GM21390 (cell line): ENCODE measurements at regions not wholly inside any gene's neighbourhood (a gene's known extent, or its start where the extent isn't known, plus 50 kb on each side); places are given as distances from the start of the nearest gene placed in this dataset.

Experiments
- ATAC-seq: cut with Tn5 transposase; IDR thresholded peaks from one replicate; pipeline ENCODE4 v1.9.1; 2021; ENCODE audit not compliant: unreplicated experiment

- ATAC-seq = no peak
Observed at GRCh38 chr1:4512636-4513035, 141.8 kb upstream of the AJAP1 start.

DNA sequence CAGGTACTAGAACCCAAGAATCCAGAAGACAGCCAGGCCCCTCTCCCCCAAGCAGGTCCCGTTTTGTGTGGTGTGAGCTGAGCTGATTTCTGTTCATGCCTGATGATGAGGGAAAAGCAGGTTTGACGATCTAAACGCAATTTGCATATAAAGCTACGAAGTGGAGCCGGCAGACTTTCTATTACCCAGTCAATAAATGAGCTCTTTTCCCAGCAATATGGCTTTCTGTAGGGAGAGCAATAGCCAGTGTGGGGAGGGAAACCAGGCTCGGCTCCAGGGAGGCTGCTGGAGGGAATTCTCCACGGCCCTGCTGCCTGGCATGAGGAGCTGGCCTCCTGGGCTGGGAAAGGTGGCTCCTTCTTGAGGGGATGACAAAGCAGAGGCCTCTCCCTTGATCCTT lies 140.7 kb upstream of the AJAP1 start:
- ATAC-seq = no peak

- ATAC-seq = no peak
Observed at GRCh38 chr1:4515727-4516289, 138.6 kb upstream of the AJAP1 start.

GRCh38 chr1:4516596-4516995 lies 137.8 kb upstream of the AJAP1 start:
- no peak for ATAC-seq

DNA sequence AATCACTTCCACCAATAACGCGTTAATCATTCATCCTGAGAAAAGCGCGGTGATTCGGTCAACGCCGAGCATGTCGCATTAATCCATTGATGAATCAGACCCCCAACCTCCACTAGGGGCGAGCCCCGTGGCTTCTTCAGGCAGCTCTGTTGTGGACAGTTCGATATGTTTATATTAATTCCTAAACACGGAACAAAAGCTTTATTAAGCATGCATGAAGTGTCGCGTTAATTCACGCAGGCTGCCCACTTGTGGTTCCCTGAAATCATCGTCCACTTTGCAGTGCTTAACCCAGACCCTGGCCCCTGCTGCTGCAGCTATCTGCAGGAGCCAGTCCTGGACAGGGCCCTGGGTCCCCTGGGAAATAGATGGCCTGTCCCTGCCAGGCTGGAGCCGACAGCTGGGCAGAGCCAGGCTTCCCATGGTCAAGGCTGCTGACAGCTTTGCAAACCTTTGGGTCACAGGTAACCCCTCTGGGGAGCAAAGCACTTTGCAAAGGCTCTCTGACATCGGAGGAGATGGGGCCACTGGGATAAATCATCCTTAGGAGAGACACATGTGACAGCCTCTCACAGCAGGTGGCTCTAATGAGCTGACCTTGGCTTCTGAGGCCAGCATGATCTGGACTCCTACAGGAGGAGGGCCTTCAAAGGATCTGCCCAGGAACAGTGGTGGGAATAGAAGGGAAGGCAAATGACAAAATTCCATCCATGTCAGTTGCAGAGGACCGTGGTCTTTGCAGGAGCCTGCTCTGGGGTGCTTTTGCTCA lies 137.0 kb upstream of the AJAP1 start:
- no peak for ATAC-seq

- no peak for ATAC-seq
Observed at GRCh38 chr1:4518621-4519020, 135.8 kb upstream of the AJAP1 start.

DNA sequence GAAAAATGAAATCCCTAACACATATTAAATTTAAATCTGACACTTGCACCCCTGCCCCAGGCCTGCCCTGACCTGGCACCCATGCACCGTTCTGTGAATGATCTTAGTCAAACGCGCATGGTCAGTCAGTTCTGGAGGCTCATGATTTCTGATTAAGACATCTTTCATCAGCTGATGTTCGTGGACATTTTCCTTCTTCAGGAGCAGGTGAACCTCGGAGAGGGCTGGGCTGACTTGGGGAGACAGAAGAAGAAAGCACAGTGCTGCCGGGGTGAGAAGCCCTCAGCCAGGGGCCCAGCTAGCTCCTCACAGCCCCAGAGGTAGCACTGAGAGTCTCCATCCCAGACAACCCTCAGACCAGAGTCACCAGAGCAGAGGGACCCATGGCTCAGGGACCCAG lies 134.5 kb upstream of the AJAP1 start:
- ATAC-seq = no peak

GRCh38 chr1:4523551-4523950 lies 130.9 kb upstream of the AJAP1 start:
- no peak for ATAC-seq

- no peak for ATAC-seq
Observed at GRCh38 chr1:4526747-4527146, 127.7 kb upstream of the AJAP1 start.

- ATAC-seq = no peak
Observed at GRCh38 chr1:4527819-4528218, 126.6 kb upstream of the AJAP1 start.

DNA sequence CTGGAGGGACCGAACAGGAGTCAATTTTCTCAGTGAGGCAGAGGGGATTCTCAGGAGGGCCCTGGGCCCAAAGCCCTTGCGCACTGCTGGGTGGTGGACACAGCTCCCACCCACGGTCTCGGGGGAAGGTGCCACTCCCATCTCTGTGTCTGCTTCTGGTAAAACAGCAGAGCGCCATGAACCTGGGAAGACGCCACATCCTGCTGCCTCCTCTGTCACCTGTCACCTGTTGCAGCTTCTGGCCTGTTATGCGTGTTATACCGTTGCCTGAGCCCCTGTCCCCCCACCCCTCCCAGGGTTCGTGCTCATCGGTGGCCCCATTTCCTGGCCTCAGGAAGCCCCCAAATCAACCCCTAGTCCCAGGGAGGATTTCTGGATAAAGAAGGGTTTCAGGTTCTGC lies 125.8 kb upstream of the AJAP1 start:
- ATAC-seq = no peak

- no peak for ATAC-seq
Observed at GRCh38 chr1:4529446-4530165, 124.8 kb upstream of the AJAP1 start.

- ATAC-seq = no peak
Observed at GRCh38 chr1:4530166-4530785, 124.1 kb upstream of the AJAP1 start.

- no peak for ATAC-seq
Observed at GRCh38 chr1:4531842-4532241, 122.6 kb upstream of the AJAP1 start.

- no peak for ATAC-seq
Observed at GRCh38 chr1:4532656-4533055, 121.8 kb upstream of the AJAP1 start.

GRCh38 chr1:4546911-4547310 lies 107.5 kb upstream of the AJAP1 start:
- ATAC-seq = no peak

- ATAC-seq = no peak
Observed at GRCh38 chr1:4549930-4550329, 104.5 kb upstream of the AJAP1 start.

GRCh38 chr1:4550941-4551340 lies 103.5 kb upstream of the AJAP1 start:
- ATAC-seq = no peak

- no peak for ATAC-seq
Observed at GRCh38 chr1:4551706-4552105, 102.7 kb upstream of the AJAP1 start.

DNA sequence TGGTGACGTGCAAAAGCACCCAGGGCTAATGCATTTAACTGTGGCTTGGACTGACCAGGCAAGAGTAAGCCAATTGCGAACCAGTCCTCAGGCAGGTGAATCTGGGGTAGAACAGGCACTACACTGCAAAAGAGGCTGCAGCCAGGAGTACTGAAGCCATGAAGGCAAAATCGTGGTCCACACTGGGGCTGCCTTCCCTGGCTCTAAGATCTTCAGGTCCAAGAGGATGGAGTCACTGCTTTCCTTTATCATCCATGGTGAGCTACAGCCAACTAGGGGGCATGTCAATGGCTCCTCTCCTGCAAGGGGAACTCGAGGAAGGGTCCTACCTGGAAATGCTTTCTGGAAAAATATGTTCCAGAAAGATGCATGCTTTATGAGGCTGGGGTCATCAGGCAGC lies 100.6 kb upstream of the AJAP1 start:
- ATAC-seq = no peak

- no peak for ATAC-seq
Observed at GRCh38 chr1:4554271-4554865, 100.0 kb upstream of the AJAP1 start.
